Dermis microvascular lymphatic vessel endothelial cell (primary cell): ENCODE measurements at regions not wholly inside any gene's neighbourhood (a gene's known extent, or its start where the extent isn't known, plus 50 kb on each side); places are given as distances from the start of the nearest gene placed in this dataset.

Experiments used
- DNase-seq, 2 donors: peaks; one replicate each; pipeline versions ENCODE4 v3.0.0 to v3.0.0-alpha.2; 2010; ENCODE audit warnings: low read depth in 2 of 2

GRCh38 chr10:57023626-57024025 lies 662.6 kb upstream of the ZWINT start:
- no peak for DNase-seq

GRCh38 chr10:57018452-57018851 lies 657.4 kb upstream of the ZWINT start:
- DNase-seq: no peak

- DNase-seq: no peak
Observed at GRCh38 chr10:57017356-57018037, 656.4 kb upstream of the ZWINT start.

GRCh38 chr10:57015595-57016318 lies 654.7 kb upstream of the ZWINT start:
- no peak for DNase-seq

GRCh38 chr10:57015187-57015586 lies 654.1 kb upstream of the ZWINT start:
- DNase-seq: no peak

- DNase-seq: no peak
Observed at GRCh38 chr10:57014758-57015157, 653.7 kb upstream of the ZWINT start.

- DNase-seq: no peak
Observed at GRCh38 chr10:57008189-57008588, 647.1 kb upstream of the ZWINT start.

GRCh38 chr10:56991591-56992069 lies 630.6 kb upstream of the ZWINT start:
- DNase-seq: no peak

GRCh38 chr10:56975513-56975912 lies 614.5 kb upstream of the ZWINT start:
- DNase-seq: no peak

GRCh38 chr10:56973766-56974165 lies 612.7 kb upstream of the ZWINT start:
- no peak for DNase-seq

- DNase-seq: no peak
Observed at GRCh38 chr10:56943221-56943755, 582.2 kb upstream of the ZWINT start.

GRCh38 chr10:56934515-56934914 lies 573.5 kb upstream of the ZWINT start:
- no peak for DNase-seq

GRCh38 chr10:56928714-56929113 lies 567.7 kb upstream of the ZWINT start:
- DNase-seq: no peak

GRCh38 chr10:56927701-56928100 lies 566.6 kb upstream of the ZWINT start:
- DNase-seq: no peak

GRCh38 chr10:56920601-56921261 lies 559.7 kb upstream of the ZWINT start:
- DNase-seq: no peak

- no peak for DNase-seq
Observed at GRCh38 chr10:56912043-56912442, 551.0 kb upstream of the ZWINT start.

- DNase-seq: no peak
Observed at GRCh38 chr10:56905051-56905450, 544.0 kb upstream of the ZWINT start.

- DNase-seq: no peak
Observed at GRCh38 chr10:56902554-56902953, 541.5 kb upstream of the ZWINT start.

GRCh38 chr10:56895306-56895705 lies 534.2 kb upstream of the ZWINT start:
- DNase-seq: no peak

- no peak for DNase-seq
Observed at GRCh38 chr10:56881218-56881617, 520.2 kb upstream of the ZWINT start.

GRCh38 chr10:56880606-56881005 lies 519.5 kb upstream of the ZWINT start:
- no peak for DNase-seq

- DNase-seq: no peak
Observed at GRCh38 chr10:56874950-56875349, 513.9 kb upstream of the ZWINT start.
